ENCODE measurements at regions not wholly inside any gene's neighbourhood (a gene's known extent, or its start where the extent isn't known, plus 50 kb on each side); places are given as distances from the start of the nearest gene placed in this dataset.

GRCh38 chr20:4483486-4483885 is 202.8 kb upstream of the PRNP start:
- Mint-ChIP-seq H3K36me3 (no peaks in the 10 kb centered on the region), H3K9me3 (no peaks in the 10 kb centered on the region), H3K27me3 (ENCODE audit: low read depth) (peaks cover 7% of the 10 kb centered on the region), H3K27ac (no peak overlapping the region), H3K4me1 (peaks cover 18% of the 10 kb centered on the region), H3K4me3 (no peak overlapping the region)
- TF ChIP-seq CTCF (IDR thresholded peaks at IDR 0.05; ENCODE audit: unreplicated experiment): no peak
- no peak for DNase-seq (ENCODE audit: low spot score in 2 of 2, unreplicated experiment in 2 of 2)

- DNase-seq (ENCODE audit: low spot score in 2 of 2, unreplicated experiment in 2 of 2): no peak
- TF ChIP-seq CTCF (IDR thresholded peaks at IDR 0.05; ENCODE audit: unreplicated experiment): no peak
- no peaks in the 10 kb centered on the region for H3K36me3 Mint-ChIP-seq
- H3K4me3 Mint-ChIP-seq: no peak overlapping the region
- no peak overlapping the region for H3K27ac Mint-ChIP-seq
- peaks cover 23% of the 10 kb centered on the region for H3K4me1 Mint-ChIP-seq
- peaks cover 5% of the 10 kb centered on the region for H3K27me3 Mint-ChIP-seq (ENCODE audit: low read depth)
- H3K9me3 Mint-ChIP-seq: peaks cover 3% of the 10 kb centered on the region
These were observed 206.2 kb upstream of the PRNP start for GRCh38 chr20:4480104-4480503.

- Mint-ChIP-seq H3K4me1 (peaks cover 5% of the 10 kb centered on the region), H3K27me3 (ENCODE audit: low read depth) (peaks cover 2% of the 10 kb centered on the region), H3K4me3 (no peak overlapping the region), H3K27ac (no peak overlapping the region), H3K36me3 (no peaks in the 10 kb centered on the region), H3K9me3 (peaks cover 3% of the 10 kb centered on the region)
- no peak for DNase-seq (ENCODE audit: low spot score in 2 of 2, unreplicated experiment in 2 of 2)
- TF ChIP-seq CTCF (IDR thresholded peaks at IDR 0.05; ENCODE audit: unreplicated experiment): no peak
These were observed 209.3 kb upstream of the PRNP start for GRCh38 chr20:4476903-4477500.

- Mint-ChIP-seq H3K4me3 (no peak overlapping the region), H3K27ac (no peak overlapping the region)
- TF ChIP-seq CTCF (IDR thresholded peaks at IDR 0.05; ENCODE audit: unreplicated experiment): no peak
These were observed 213.3 kb upstream of the PRNP start for GRCh38 chr20:4472906-4473305.

GRCh38 chr20:4471221-4471620 is 215.0 kb upstream of the PRNP start:
- Mint-ChIP-seq H3K36me3 (no peaks in the 10 kb centered on the region), H3K9me3 (no peaks in the 10 kb centered on the region), H3K27me3 (ENCODE audit: low read depth) (no peaks in the 10 kb centered on the region), H3K4me1 (peaks cover 13% of the 10 kb centered on the region), H3K4me3 (no peak overlapping the region), H3K27ac (no peak overlapping the region)
- TF ChIP-seq CTCF (IDR thresholded peaks at IDR 0.05; ENCODE audit: unreplicated experiment): no peak
- no peak for DNase-seq (ENCODE audit: low spot score in 2 of 2, unreplicated experiment in 2 of 2)

More at GRCh38 chr20:4472906-4473305, 213.3 kb upstream of the PRNP start:
- no peaks in the 10 kb centered on the region for H3K36me3 Mint-ChIP-seq
- H3K9me3 Mint-ChIP-seq: peaks cover 3% of the 10 kb centered on the region
- peaks cover 13% of the 10 kb centered on the region for H3K4me1 Mint-ChIP-seq
- no peaks in the 10 kb centered on the region for H3K27me3 Mint-ChIP-seq (ENCODE audit: low read depth)
- DNase-seq (ENCODE audit: low spot score in 2 of 2, unreplicated experiment in 2 of 2): no peak

GRCh38 chr20:4470375-4470774 is 215.9 kb upstream of the PRNP start:
- Mint-ChIP-seq H3K4me1 (peaks cover 8% of the 10 kb centered on the region), H3K27me3 (ENCODE audit: low read depth) (no peaks in the 10 kb centered on the region), H3K4me3 (no peak overlapping the region), H3K36me3 (no peaks in the 10 kb centered on the region), H3K27ac (no peak overlapping the region), H3K9me3 (no peaks in the 10 kb centered on the region)
- no peak for DNase-seq (ENCODE audit: low spot score in 2 of 2, unreplicated experiment in 2 of 2)
- no peak for TF ChIP-seq CTCF (IDR thresholded peaks at IDR 0.05; ENCODE audit: unreplicated experiment)

Measured in mesothelial cell of epicardium (in vitro differentiated cells).